Epithelial cell of esophagus (primary cell): ENCODE measurements at regions not wholly inside any gene's neighbourhood (a gene's known extent, or its start where the extent isn't known, plus 50 kb on each side); places are given as distances from the start of the nearest gene placed in this dataset.

ENCODE experiments used
- DNase-seq: peaks from one replicate; pipeline ENCODE4 v3.0.0; 2010; ENCODE audit warnings: low read depth
- H3K4me3 ChIP-seq: 2 replicates; pipeline ENCODE4 v1.5.1; 2011; ENCODE audit warnings: mild to moderate bottlenecking, low read length, control low read depth
- CTCF ChIP-seq: IDR thresholded peaks from 2 replicates; pipeline ENCODE4 v1.5.1; 2011; ENCODE audit warnings: low read depth, mild to moderate bottlenecking, low read length, control low read depth, inconsistent platforms; ENCODE audit not compliant: insufficient read depth; ENCODE audit errors: missing control alignments

DNA sequence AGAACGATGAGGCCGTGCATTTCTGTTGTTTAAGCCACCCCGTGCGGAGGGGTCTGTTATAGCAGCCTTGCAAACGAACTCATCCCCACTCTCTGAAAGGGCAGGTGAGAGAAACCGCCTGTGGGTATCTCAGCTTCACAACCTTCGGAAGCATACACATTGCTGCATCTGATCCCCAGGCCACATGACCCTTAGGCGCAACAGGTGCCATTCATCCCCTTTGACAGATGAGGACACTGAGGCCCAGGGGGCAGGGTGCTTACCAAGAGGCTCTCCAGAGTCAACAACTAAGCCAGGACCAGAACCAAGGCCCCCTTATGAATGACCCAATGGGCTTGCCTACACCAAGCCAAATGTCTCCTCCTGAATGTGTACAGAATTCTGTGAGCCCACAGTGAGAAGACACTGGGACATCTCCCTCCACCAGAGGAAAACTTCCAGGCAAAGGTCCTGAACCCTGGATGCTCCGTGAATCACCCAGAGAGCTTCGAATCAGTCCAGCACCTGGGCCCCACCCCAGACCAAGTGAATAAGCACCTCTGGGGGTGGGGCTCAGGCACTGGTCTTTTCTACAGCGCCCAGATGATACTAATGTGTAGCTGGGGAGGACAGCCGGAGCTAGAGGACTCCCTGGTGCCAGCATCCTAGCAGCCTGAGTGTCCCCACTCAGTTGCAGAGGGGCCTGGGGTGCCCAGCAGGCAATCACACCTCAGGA is 83.2 kb downstream of the BUD13 start:
- no peak overlapping the region for H3K4me3 ChIP-seq
- no peak for TF ChIP-seq CTCF
- DNase-seq = no peak

DNA sequence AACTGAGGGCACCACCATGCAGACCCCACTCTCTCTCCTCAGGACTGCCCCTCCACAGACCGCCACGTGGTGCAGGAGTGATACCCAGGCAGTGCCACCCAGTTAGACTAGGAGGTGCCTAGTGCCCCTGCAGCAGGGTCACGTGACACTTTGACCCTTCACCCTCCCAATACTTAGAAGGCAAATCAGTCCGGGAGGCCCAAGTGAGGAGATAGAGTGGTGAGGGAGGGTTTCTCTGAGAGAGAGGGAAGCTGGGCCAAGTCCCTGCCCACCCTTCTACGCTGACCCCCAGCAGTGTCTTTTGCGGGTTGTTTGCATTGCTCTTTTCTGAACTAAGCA is 84.6 kb downstream of the BUD13 start:
- DNase-seq = no peak
- TF ChIP-seq CTCF = no peak
- H3K4me3 ChIP-seq = no peak overlapping the region

DNA sequence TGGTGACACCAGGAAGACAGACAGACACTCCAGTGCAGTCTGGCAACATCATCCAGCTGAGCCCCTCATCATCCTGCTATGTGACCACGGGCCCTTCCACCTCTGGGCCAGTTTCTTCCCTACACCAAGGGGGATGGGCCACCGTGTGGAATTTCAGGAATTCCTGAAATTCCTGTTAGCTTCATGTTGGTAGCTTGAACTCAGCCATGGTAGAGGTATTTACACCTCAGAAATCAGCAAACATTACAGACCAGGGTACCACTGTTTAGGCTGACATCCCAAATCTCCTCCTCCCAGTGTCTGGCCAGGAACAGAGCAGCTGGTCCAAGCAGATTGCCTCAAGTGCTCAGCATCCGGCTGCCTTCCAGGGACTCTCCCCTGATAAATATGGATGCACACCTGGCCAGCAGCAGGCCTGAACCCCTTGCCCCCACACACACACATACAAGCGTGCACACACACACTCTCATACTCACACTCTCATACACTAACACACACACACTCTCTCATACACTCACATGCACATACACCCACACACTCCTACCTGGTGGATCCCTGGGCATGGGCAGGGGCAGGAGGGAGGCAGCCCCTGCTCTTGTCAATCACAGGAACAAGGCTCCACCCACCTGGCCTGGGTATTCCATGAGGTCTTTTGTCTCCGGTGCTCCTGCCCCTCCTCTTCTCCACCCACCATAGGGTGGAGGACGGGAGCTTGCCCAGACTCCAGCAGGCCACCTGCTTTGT is 85.2 kb downstream of the BUD13 start:
- no peak for DNase-seq
- no peak for TF ChIP-seq CTCF
- H3K4me3 ChIP-seq = no peak overlapping the region

- no peak overlapping the region for H3K4me3 ChIP-seq
- no peak for TF ChIP-seq CTCF
- no peak for DNase-seq
Measured at GRCh38 chr11:116686866-116687265, 85.9 kb downstream of the BUD13 start.

- no peak for TF ChIP-seq CTCF
- H3K4me3 ChIP-seq = no peak overlapping the region
- no peak for DNase-seq
Measured at GRCh38 chr11:116683982-116684381, 88.8 kb downstream of the BUD13 start.

GRCh38 chr11:116680349-116681125 is 92.2 kb downstream of the BUD13 start:
- no peak for TF ChIP-seq CTCF

More at GRCh38 chr11:116680349-116681125, 92.2 kb downstream of the BUD13 start:
- DNase-seq = no peak
- no peak overlapping the region for H3K4me3 ChIP-seq
